Neural cell (in vitro differentiated cells): ENCODE measurements at regions not wholly inside any gene's neighbourhood (a gene's known extent, or its start where the extent isn't known, plus 50 kb on each side); places are given as distances from the start of the nearest gene placed in this dataset.

Experiments
- H2AFZ ChIP-seq: fragments of 200-600, 300-800 bp; sonication (generic), shearing (Covaris generic); 2 replicates; pipeline ENCODE4 v1.6.0; 2014; ENCODE audit warnings: low read depth, mild to moderate bottlenecking, antibody characterized with exemption, low read length, moderate library complexity
- H3F3A ChIP-seq: fragments of 200-600 bp; shearing (Covaris generic); 2 replicates; pipeline ENCODE4 v1.6.1; 2016; ENCODE audit warnings: mild to moderate bottlenecking, moderate library complexity, mixed read lengths, antibody characterized with exemption, low read length; ENCODE audit not compliant: insufficient read depth, poor library complexity, severe bottlenecking
- H3K27ac ChIP-seq: fragments of 200-600, 300-800 bp; sonication (generic), shearing (Covaris generic); 2 replicates; pipeline ENCODE4 v1.5.1; 2014; ENCODE audit warnings: mild to moderate bottlenecking, low read length, moderate library complexity
- H3K27me3 ChIP-seq: fragments of 300-800, 200-600 bp; sonication (generic), shearing (Covaris generic); 2 replicates; pipeline ENCODE4 v1.6.0; 2014; ENCODE audit warnings: mild to moderate bottlenecking, low read depth, low read length, moderate library complexity; ENCODE audit not compliant: insufficient read depth
- H3K36me3 ChIP-seq: fragments of 300-800, 200-600 bp; sonication (generic), shearing (Covaris generic); 2 replicates; pipeline ENCODE4 v1.5.1; 2014; ENCODE audit warnings: mild to moderate bottlenecking, antibody characterized with exemption, low read length, moderate library complexity; ENCODE audit not compliant: insufficient read depth
- H3K4me2 ChIP-seq: fragments of 300-800, 200-600 bp; sonication (generic), shearing (Covaris generic); 2 replicates; pipeline ENCODE4 v1.6.0; 2014; ENCODE audit warnings: mild to moderate bottlenecking, low read length
- H3K4me3 ChIP-seq: fragments of 300-800, 200-600 bp; sonication (generic), shearing (Covaris generic); 2 replicates; pipeline ENCODE4 v1.5.1; 2014; ENCODE audit warnings: mild to moderate bottlenecking, low read length, moderate library complexity
- H3K79me2 ChIP-seq: fragments of 200-600 bp; shearing (Covaris generic); replicated peaks from 2 replicates; pipeline ENCODE4 v1.6.0; 2014; ENCODE audit warnings: mild to moderate bottlenecking, low read length, moderate library complexity; ENCODE audit not compliant: insufficient read depth
- H3K9ac ChIP-seq: fragments of 300-800, 200-600 bp; sonication (generic), shearing (Covaris generic); 2 replicates; pipeline ENCODE4 v1.6.1; 2016; ENCODE audit warnings: mild to moderate bottlenecking, low read length, mixed read lengths
- H3K9me2 ChIP-seq: fragments of 200-600 bp; shearing (Covaris generic); 2 replicates; pipeline ENCODE4 v1.6.1; 2016; ENCODE audit warnings: mild to moderate bottlenecking, low read length, mixed read lengths; ENCODE audit not compliant: insufficient read depth
- H3K9me3 ChIP-seq: fragments of 200-600, 300-800 bp; sonication (generic), shearing (Covaris generic); 2 replicates; pipeline ENCODE4 v1.6.1; 2016; ENCODE audit warnings: mild to moderate bottlenecking, mixed run types, low read length, moderate library complexity, mixed read lengths
- H4K20me1 ChIP-seq: fragments of 200-600 bp; shearing (Covaris generic); 2 replicates; pipeline ENCODE4 v1.6.1; 2016; ENCODE audit warnings: mild to moderate bottlenecking, mixed run types; ENCODE audit not compliant: insufficient read depth
- EP300 ChIP-seq: fragments of 450-650 bp; conservative IDR thresholded peaks from 2 replicates; pipeline ENCODE4 v1.6.1; 2014; ENCODE audit warnings: antibody characterized with exemption, mild to moderate bottlenecking, moderate library complexity; ENCODE audit not compliant: poor library complexity, severe bottlenecking
- EZH2 ChIP-seq: fragments of 200-600, 300-800 bp; shearing (Covaris generic), sonication (generic); IDR thresholded peaks from 2 replicates; pipeline ENCODE4 v1.6.1; 2014; ENCODE audit warnings: antibody characterized with exemption, low read length, borderline replicate concordance, mild to moderate bottlenecking; ENCODE audit not compliant: insufficient read depth, poor library complexity, severe bottlenecking
- MXI1 ChIP-seq: fragments of 450-650 bp; conservative IDR thresholded peaks from 2 replicates; pipeline ENCODE4 v1.6.1; 2014; ENCODE audit warnings: antibody characterized with exemption, mild to moderate bottlenecking; ENCODE audit not compliant: poor library complexity, severe bottlenecking
- POLR2AphosphoS5 ChIP-seq: IDR thresholded peaks from 2 replicates; pipeline ENCODE4 v1.6.1; 2012
- RAD21 ChIP-seq: fragments of 450-650 bp; conservative IDR thresholded peaks from 2 replicates; pipeline ENCODE4 v1.6.1; 2014; ENCODE audit warnings: antibody characterized with exemption, mild to moderate bottlenecking, moderate library complexity
- SMC3 ChIP-seq: fragments of 450-650 bp; conservative IDR thresholded peaks from 2 replicates; pipeline ENCODE4 v1.6.1; 2014; ENCODE audit warnings: antibody characterized with exemption, mild to moderate bottlenecking, moderate library complexity; ENCODE audit not compliant: poor library complexity
- TAF1 ChIP-seq: IDR thresholded peaks from 2 replicates; pipeline ENCODE4 v1.6.1; 2012; ENCODE audit warnings: low read depth
- TF ChIP-seq, protein P1 (sequence below): IDR thresholded peaks from 2 replicates; pipeline ENCODE4 v1.6.1; 2012; ENCODE audit warnings: borderline replicate concordance
- TF ChIP-seq, protein P2 (sequence below): fragments of 450-650 bp; IDR thresholded peaks from 2 replicates; pipeline ENCODE4 v1.5.1; 2014; ENCODE audit warnings: antibody characterized with exemption, mild to moderate bottlenecking, moderate library complexity; ENCODE audit not compliant: poor library complexity, severe bottlenecking

- no peaks in the 10 kb centered on the region for H3F3A ChIP-seq
Measured at GRCh38 chr18:42583283-42583731, 532.2 kb downstream of the RIT2 start.

GRCh38 chr18:42586601-42587000 lies 528.9 kb downstream of the RIT2 start:
- TF ChIP-seq TAF1 (no peak), POLR2AphosphoS5 (no peak), MXI1 (no peak)
- Histone ChIP-seq H3K4me3 (no peak overlapping the region), H3K9ac (no peak overlapping the region), H3K27ac (no peak overlapping the region), H3F3A (no peaks in the 10 kb centered on the region), H3K36me3 (no peaks in the 10 kb centered on the region), H3K27me3 (no peaks in the 10 kb centered on the region), H3K9me3 (no peaks in the 10 kb centered on the region), H3K4me2 (no peak overlapping the region), H2AFZ (no peak overlapping the region), H4K20me1 (no peaks in the 10 kb centered on the region), H3K9me2 (no peaks in the 10 kb centered on the region), H3K79me2 (no peaks in the 10 kb centered on the region)

More at GRCh38 chr18:42583283-42583731, 532.2 kb downstream of the RIT2 start:
- Histone ChIP-seq H2AFZ (no peak overlapping the region), H3K27me3 (no peaks in the 10 kb centered on the region), H3K9me2 (no peaks in the 10 kb centered on the region), H3K9ac (no peak overlapping the region), H3K4me2 (no peak overlapping the region), H3K27ac (no peak overlapping the region), H3K9me3 (no peaks in the 10 kb centered on the region), H3K79me2 (no peaks in the 10 kb centered on the region), H3K4me3 (no peak overlapping the region), H3K36me3 (no peaks in the 10 kb centered on the region), H4K20me1 (no peaks in the 10 kb centered on the region)
- TF ChIP-seq MXI1 (no peak), EP300 (no peak), POLR2AphosphoS5 (no peak), EZH2 (no peak), RAD21 (no peak), TAF1 (no peak), SMC3 (no peak)
- TF ChIP-seq, protein P1, sequence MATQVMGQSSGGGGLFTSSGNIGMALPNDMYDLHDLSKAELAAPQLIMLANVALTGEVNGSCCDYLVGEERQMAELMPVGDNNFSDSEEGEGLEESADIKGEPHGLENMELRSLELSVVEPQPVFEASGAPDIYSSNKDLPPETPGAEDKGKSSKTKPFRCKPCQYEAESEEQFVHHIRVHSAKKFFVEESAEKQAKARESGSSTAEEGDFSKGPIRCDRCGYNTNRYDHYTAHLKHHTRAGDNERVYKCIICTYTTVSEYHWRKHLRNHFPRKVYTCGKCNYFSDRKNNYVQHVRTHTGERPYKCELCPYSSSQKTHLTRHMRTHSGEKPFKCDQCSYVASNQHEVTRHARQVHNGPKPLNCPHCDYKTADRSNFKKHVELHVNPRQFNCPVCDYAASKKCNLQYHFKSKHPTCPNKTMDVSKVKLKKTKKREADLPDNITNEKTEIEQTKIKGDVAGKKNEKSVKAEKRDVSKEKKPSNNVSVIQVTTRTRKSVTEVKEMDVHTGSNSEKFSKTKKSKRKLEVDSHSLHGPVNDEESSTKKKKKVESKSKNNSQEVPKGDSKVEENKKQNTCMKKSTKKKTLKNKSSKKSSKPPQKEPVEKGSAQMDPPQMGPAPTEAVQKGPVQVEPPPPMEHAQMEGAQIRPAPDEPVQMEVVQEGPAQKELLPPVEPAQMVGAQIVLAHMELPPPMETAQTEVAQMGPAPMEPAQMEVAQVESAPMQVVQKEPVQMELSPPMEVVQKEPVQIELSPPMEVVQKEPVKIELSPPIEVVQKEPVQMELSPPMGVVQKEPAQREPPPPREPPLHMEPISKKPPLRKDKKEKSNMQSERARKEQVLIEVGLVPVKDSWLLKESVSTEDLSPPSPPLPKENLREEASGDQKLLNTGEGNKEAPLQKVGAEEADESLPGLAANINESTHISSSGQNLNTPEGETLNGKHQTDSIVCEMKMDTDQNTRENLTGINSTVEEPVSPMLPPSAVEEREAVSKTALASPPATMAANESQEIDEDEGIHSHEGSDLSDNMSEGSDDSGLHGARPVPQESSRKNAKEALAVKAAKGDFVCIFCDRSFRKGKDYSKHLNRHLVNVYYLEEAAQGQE: no peak
- TF ChIP-seq, protein P2, sequence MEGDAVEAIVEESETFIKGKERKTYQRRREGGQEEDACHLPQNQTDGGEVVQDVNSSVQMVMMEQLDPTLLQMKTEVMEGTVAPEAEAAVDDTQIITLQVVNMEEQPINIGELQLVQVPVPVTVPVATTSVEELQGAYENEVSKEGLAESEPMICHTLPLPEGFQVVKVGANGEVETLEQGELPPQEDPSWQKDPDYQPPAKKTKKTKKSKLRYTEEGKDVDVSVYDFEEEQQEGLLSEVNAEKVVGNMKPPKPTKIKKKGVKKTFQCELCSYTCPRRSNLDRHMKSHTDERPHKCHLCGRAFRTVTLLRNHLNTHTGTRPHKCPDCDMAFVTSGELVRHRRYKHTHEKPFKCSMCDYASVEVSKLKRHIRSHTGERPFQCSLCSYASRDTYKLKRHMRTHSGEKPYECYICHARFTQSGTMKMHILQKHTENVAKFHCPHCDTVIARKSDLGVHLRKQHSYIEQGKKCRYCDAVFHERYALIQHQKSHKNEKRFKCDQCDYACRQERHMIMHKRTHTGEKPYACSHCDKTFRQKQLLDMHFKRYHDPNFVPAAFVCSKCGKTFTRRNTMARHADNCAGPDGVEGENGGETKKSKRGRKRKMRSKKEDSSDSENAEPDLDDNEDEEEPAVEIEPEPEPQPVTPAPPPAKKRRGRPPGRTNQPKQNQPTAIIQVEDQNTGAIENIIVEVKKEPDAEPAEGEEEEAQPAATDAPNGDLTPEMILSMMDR: no peak

GRCh38 chr18:42588786-42589185 lies 526.7 kb downstream of the RIT2 start:
- TF ChIP-seq RAD21 (no peak), POLR2AphosphoS5 (no peak), TAF1 (no peak), MXI1 (no peak), SMC3 (no peak), EZH2 (no peak)
- TF ChIP-seq, protein P1: no peak
- TF ChIP-seq, protein P2: no peak
- H3K4me2 ChIP-seq: no peak overlapping the region
- H3K27me3 ChIP-seq: no peaks in the 10 kb centered on the region
- no peaks in the 10 kb centered on the region for H3F3A ChIP-seq
- no peak overlapping the region for H3K4me3 ChIP-seq
- H3K79me2 ChIP-seq: no peaks in the 10 kb centered on the region
- no peaks in the 10 kb centered on the region for H4K20me1 ChIP-seq
- H3K9me2 ChIP-seq: no peaks in the 10 kb centered on the region
- no peaks in the 10 kb centered on the region for H3K9me3 ChIP-seq
- no peak overlapping the region for H3K9ac ChIP-seq
- no peak overlapping the region for H2AFZ ChIP-seq
- H3K27ac ChIP-seq: no peak overlapping the region
- no peaks in the 10 kb centered on the region for H3K36me3 ChIP-seq
